Skeletal muscle tissue (tissue), 3 donors: ENCODE measurements at regions not wholly inside any gene's neighbourhood (a gene's known extent, or its start where the extent isn't known, plus 50 kb on each side); places are given as distances from the start of the nearest gene placed in this dataset.
"Not testable (repeated sequence)": the region's sequence is repeated elsewhere in the genome, so short reads cannot be mapped to it uniquely, and the experiment has no call there.

Experiments used
- H3K27ac ChIP-seq: one replicate; pipeline ENCODE4 v1.7.0; 2013; ENCODE audit warnings: mild to moderate bottlenecking, low read depth, low read length, inconsistent platforms
- H3K27me3 ChIP-seq, 3 donors: one replicate each; pipeline ENCODE4 v1.7.0; 2013; ENCODE audit warnings: low read length in 3 of 3; ENCODE audit not compliant: control insufficient read depth in 3 of 3, insufficient read depth in 3 of 3
- H3K36me3 ChIP-seq, 3 donors: one replicate each; pipeline ENCODE4 v1.7.0; 2013; ENCODE audit warnings: low read length in 3 of 3; ENCODE audit not compliant: control insufficient read depth in 3 of 3, insufficient read depth in 3 of 3
- H3K4me1 ChIP-seq, 3 donors: one replicate each; pipeline ENCODE4 v1.7.0; 2013; ENCODE audit warnings: low read length in 3 of 3, mild to moderate bottlenecking in 3 of 3; ENCODE audit not compliant: control insufficient read depth in 3 of 3, insufficient read depth in 3 of 3
- H3K4me3 ChIP-seq, 3 donors: one replicate each; pipeline ENCODE4 v1.7.0; 2013; ENCODE audit warnings: low read length in 3 of 3
- H3K9ac ChIP-seq, 3 donors: one replicate each; pipeline ENCODE4 v1.7.0; 2013; ENCODE audit warnings: low read length in 3 of 3, mild to moderate bottlenecking in 3 of 3, moderate library complexity in 2 of 3, low read depth in 1 of 3
- H3K9me3 ChIP-seq, 3 donors: one replicate each; pipeline ENCODE4 v1.7.0; 2013; ENCODE audit warnings: low read length in 3 of 3; ENCODE audit not compliant: control insufficient read depth in 3 of 3
- donor health status: Osteomylitis.

GRCh38 chr12:89877136-89877535 is 168.5 kb upstream of the ATP2B1 start:
- no peak overlapping the region for H3K4me3 ChIP-seq
- H3K9me3 ChIP-seq = no peaks in the 10 kb centered on the region
- no peaks in the 10 kb centered on the region for H3K27me3 ChIP-seq
- H3K4me1 ChIP-seq = peaks cover 0 to 5% (median 3%) of the 10 kb centered on the region in 3 donors
- H3K36me3 ChIP-seq = no peaks in the 10 kb centered on the region
- H3K27ac ChIP-seq = no peak overlapping the region
- H3K9ac ChIP-seq = no peak overlapping the region

- Histone ChIP-seq H3K27ac (no peak overlapping the region), H3K4me3 (no peak overlapping the region), H3K4me1 (peaks cover 0 to 5% (median 3%) of the 10 kb centered on the region in 3 donors), H3K27me3 (no peaks in the 10 kb centered on the region), H3K9me3 (peaks cover 0 to 4% (median 0%) of the 10 kb centered on the region in 3 donors), H3K36me3 (no peaks in the 10 kb centered on the region), H3K9ac (no peak overlapping the region)
These were observed 167.2 kb upstream of the ATP2B1 start for GRCh38 chr12:89875809-89876208.

- Histone ChIP-seq H3K9ac (no peak overlapping the region), H3K4me1 (peaks cover 0 to 5% (median 3%) of the 10 kb centered on the region in 3 donors), H3K9me3 (peaks cover 0 to 4% (median 0%) of the 10 kb centered on the region in 3 donors), H3K4me3 (no peak overlapping the region), H3K27me3 (no peaks in the 10 kb centered on the region), H3K27ac (no peak overlapping the region), H3K36me3 (no peaks in the 10 kb centered on the region)
These were observed 166.6 kb upstream of the ATP2B1 start for GRCh38 chr12:89875225-89875624.

GRCh38 chr12:89874146-89874545 is 165.5 kb upstream of the ATP2B1 start:
- no peak overlapping the region for H3K9ac ChIP-seq
- H3K4me3 ChIP-seq = no peak overlapping the region

GRCh38 chr12:89873745-89874144 is 165.1 kb upstream of the ATP2B1 start:
- peaks cover 0 to 4% (median 0%) of the 10 kb centered on the region in 3 donors for H3K9me3 ChIP-seq
- H3K36me3 ChIP-seq = no peaks in the 10 kb centered on the region
- no peaks in the 10 kb centered on the region for H3K27me3 ChIP-seq
- no peak overlapping the region for H3K27ac ChIP-seq
- H3K9ac ChIP-seq = no peak overlapping the region
- H3K4me1 ChIP-seq = peaks cover 0 to 5% (median 3%) of the 10 kb centered on the region in 3 donors
- H3K4me3 ChIP-seq = no peak overlapping the region

More at GRCh38 chr12:89874146-89874545, 165.5 kb upstream of the ATP2B1 start:
- Histone ChIP-seq H3K9me3 (peaks cover 0 to 4% (median 0%) of the 10 kb centered on the region in 3 donors), H3K36me3 (no peaks in the 10 kb centered on the region), H3K27me3 (no peaks in the 10 kb centered on the region), H3K4me1 (peaks cover 0 to 5% (median 3%) of the 10 kb centered on the region in 3 donors), H3K27ac (no peak overlapping the region)

GRCh38 chr12:89872922-89873630 is 164.4 kb upstream of the ATP2B1 start:
- peaks cover 0 to 5% (median 3%) of the 10 kb centered on the region in 3 donors for H3K4me1 ChIP-seq

GRCh38 chr12:89870413-89871184 is 162.0 kb upstream of the ATP2B1 start:
- peaks cover 0 to 4% (median 0%) of the 10 kb centered on the region in 3 donors for H3K9me3 ChIP-seq
- no peaks in the 10 kb centered on the region for H3K27me3 ChIP-seq
- H3K36me3 ChIP-seq = no peaks in the 10 kb centered on the region

More at GRCh38 chr12:89872922-89873630, 164.4 kb upstream of the ATP2B1 start:
- no peaks in the 10 kb centered on the region for H3K27me3 ChIP-seq
- no peaks in the 10 kb centered on the region for H3K36me3 ChIP-seq
- H3K9ac ChIP-seq = no peak overlapping the region
- H3K27ac ChIP-seq = no peak overlapping the region
- H3K4me3 ChIP-seq = no peak overlapping the region
- peaks cover 0 to 4% (median 0%) of the 10 kb centered on the region in 3 donors for H3K9me3 ChIP-seq

GRCh38 chr12:89867611-89868010 is 159.0 kb upstream of the ATP2B1 start:
- not testable (repeated sequence) for H3K9ac ChIP-seq, H3K9me3 ChIP-seq, H3K4me3 ChIP-seq, H3K27me3 ChIP-seq, H3K36me3 ChIP-seq, H3K27ac ChIP-seq
- peaks cover 0 to 10% (median 2%) of the 10 kb centered on the region in 3 donors for H3K4me1 ChIP-seq

More at GRCh38 chr12:89870413-89871184, 162.0 kb upstream of the ATP2B1 start:
- Histone ChIP-seq H3K4me3 (no peak overlapping the region), H3K4me1 (peaks cover 0 to 5% (median 3%) of the 10 kb centered on the region in 3 donors), H3K27ac (no peak overlapping the region), H3K9ac (no peak overlapping the region)

- no peak overlapping the region for H3K9ac ChIP-seq
- no peaks in the 10 kb centered on the region for H3K36me3 ChIP-seq
- H3K27me3 ChIP-seq = no peaks in the 10 kb centered on the region
- peaks cover 0 to 11% (median 2%) of the 10 kb centered on the region in 3 donors for H3K4me1 ChIP-seq
- H3K27ac ChIP-seq = no peak overlapping the region
- H3K4me3 ChIP-seq = no peak overlapping the region
- no peaks in the 10 kb centered on the region for H3K9me3 ChIP-seq
These were observed 155.8 kb upstream of the ATP2B1 start for GRCh38 chr12:89864411-89864810.

GRCh38 chr12:89863968-89864367 is 155.3 kb upstream of the ATP2B1 start:
- Histone ChIP-seq H3K27ac (peak overlapping the region; percentile 76), H3K27me3 (no peaks in the 10 kb centered on the region), H3K4me1 (peaks cover 0 to 11% (median 2%) of the 10 kb centered on the region in 3 donors), H3K4me3 (no peak overlapping the region), H3K9me3 (no peaks in the 10 kb centered on the region), H3K9ac (no peak overlapping the region), H3K36me3 (no peaks in the 10 kb centered on the region)
